ENCODE measurements at regions not wholly inside any gene's neighbourhood (a gene's known extent, or its start where the extent isn't known, plus 50 kb on each side); places are given as distances from the start of the nearest gene placed in this dataset.

- TF ChIP-seq GATA2 (IDR thresholded peaks at IDR 0.05; ENCODE audit: low read depth, low read length) (no peak), GATA3 (IDR thresholded peaks at IDR 0.05; ENCODE audit: low read depth, low read length) (no peak)
Measured at GRCh38 chr13:58144616-58145015, 513.1 kb downstream of the PCDH17 start.

Measured in SH-SY5Y (cell line).